ENCODE measurements at regions not wholly inside any gene's neighbourhood (a gene's known extent, or its start where the extent isn't known, plus 50 kb on each side); places are given as distances from the start of the nearest gene placed in this dataset.

DNA sequence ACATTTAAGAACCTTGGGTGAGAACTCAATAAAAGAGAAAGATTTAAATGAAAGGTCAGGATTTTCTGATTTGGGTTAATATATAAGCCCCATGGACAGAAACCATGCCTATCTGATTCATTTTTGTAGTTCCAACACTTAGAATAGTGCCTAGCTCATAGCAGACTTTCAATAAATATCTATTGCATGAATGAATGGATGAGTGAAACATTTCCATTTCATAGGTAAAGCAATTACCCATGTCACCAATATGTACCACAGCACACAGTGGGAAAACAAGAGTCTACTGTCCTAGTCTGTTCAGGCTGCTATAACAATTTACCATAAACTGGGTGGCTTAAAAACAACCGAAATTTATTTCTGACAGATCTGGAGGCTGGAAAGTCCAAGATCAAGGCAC, 63.9 kb upstream of the PTPN13 start:
- DNase-seq = no peak

DNA sequence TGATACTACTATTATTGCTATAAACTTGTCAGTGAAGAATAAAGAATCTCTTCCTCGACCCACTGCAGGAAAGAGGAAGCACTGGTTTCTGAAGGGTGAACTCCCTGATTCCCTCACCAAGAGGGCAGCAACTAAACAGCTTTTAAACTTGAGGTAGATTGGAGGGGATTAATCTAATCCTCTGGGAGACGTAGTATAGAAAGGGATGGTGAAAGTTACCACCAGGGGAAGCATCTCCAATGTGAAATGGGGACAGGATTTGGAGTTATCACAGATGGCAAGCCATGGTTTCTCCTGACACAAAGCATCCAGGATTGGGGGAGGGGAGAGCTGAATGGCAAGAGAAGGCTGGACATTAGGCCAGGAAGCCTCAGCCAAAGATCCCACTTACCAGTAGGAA, 62.7 kb upstream of the PTPN13 start:
- no peak for DNase-seq

- no peak for DNase-seq
These were observed 61.3 kb upstream of the PTPN13 start for GRCh38 chr4:86532851-86533250.

- DNase-seq = no peak
These were observed 58.0 kb upstream of the PTPN13 start for GRCh38 chr4:86536151-86536550.

DNA sequence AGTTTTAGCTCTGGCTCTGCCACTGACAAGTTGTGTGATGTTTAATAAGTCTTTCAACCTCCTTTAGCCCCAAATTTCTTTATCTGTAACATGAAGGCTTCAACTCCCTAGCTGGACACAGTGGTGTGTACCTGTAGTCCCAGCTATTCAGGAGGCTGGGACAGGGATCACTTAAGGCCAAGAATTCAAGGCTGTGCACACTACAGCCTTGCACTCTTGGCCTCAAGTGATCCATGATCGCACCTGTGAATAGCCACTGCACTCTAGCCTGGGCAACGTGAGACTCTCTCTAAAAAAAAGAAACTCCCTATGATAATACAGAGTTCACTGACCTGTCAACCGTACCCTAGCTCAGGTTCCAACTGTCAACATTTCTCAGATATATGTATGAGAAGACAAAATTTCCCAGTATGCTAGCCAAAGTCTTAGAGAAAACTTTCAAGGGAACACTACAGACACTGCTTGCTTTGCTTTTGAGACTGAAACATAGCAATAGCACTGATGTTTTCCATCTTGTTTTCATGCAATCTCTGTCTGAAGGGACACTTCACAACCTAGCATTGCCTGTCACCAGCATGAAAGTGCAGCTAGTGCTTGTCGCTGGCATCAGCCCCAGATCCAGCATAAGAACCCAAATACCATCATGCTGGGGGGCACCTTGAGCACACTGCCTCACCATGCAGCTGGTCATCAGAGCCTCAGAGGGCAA, 51.6 kb upstream of the PTPN13 start:
- DNase-seq = no peak

- DNase-seq = no peak
These were observed 51.0 kb upstream of the PTPN13 start for GRCh38 chr4:86543080-86543479.

GRCh38 chr4:86543560-86544309, 50.4 kb upstream of the PTPN13 start:
- DNase-seq = peak; percentile 77

DNA sequence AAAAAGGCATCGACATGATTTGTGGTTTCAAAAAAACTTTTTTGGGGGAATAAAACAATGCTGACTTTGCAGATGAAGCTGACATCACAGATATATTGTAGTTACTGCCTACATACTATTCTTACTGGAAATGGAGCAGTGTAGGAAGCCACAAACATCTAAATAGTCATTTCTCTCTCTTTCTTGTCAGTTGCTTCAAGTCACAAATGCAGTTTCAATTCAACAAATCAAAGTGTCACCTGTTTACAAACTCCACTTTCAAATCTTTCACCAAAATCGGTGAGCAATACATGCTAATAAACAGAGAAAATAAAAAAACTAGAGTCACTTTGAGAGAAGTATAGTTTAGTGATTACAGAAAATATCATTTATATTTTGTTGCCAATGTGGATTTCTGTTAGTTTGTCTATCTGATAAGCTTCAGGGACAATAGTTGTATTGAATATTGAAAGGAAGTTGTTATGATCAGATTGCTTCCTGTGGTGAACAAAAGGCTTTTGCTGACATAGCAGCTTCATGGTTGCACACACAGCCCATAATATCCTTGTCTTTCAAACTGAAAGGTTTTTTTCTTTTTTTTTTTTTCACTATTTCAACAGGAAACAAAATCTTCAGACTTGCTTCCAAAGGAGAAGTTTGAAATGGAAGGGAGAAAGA, 49.7 kb upstream of the PTPN13 start:
- DNase-seq = no peak

All from fibroblast of skin of right biceps (primary cell).